ENCODE measurements at regions not wholly inside any gene's neighbourhood (a gene's known extent, or its start where the extent isn't known, plus 50 kb on each side); places are given as distances from the start of the nearest gene placed in this dataset.

GRCh38 chr16:86150641-86151238 lies 251.8 kb downstream of the IRF8 start:
- DNase-seq, result no peak
- no peak for TF ChIP-seq CTCF (IDR thresholded peaks at IDR 0.05)
- H3K36me3 ChIP-seq, result no peaks in the 10 kb centered on the region
- no peak for ATAC-seq
- H3K4me3 ChIP-seq, result no peak overlapping the region
- WGBS, 2 donors, result 39 to 45% methylated on average over 18 of the region's 18 CpGs
- peaks cover 0 to 7% (median 0%) of the 10 kb centered on the region in 11 donors for H3K9me3 ChIP-seq
- no peaks in the 10 kb centered on the region for H3K4me1 ChIP-seq
- H3K27me3 ChIP-seq, result peaks cover 0 to 57% (median 45%) of the 10 kb centered on the region in 7 donors
- intact Hi-C loops (cut with DNase I), result no loop called here
- H3K27ac ChIP-seq, result no peak overlapping the region

GRCh38 chr16:86151239-86151851 lies 252.4 kb downstream of the IRF8 start:
- Histone ChIP-seq H3K4me3 (no peak overlapping the region), H3K27ac (no peak overlapping the region), H3K36me3 (no peaks in the 10 kb centered on the region), H3K27me3 (peaks cover 0 to 63% (median 51%) of the 10 kb centered on the region in 7 donors), H3K9me3 (peaks cover 0 to 7% (median 0%) of the 10 kb centered on the region in 11 donors), H3K4me1 (no peaks in the 10 kb centered on the region)
- intact Hi-C loops (cut with DNase I), result no loop called here
- no peak for TF ChIP-seq CTCF (IDR thresholded peaks at IDR 0.05)
- DNase-seq, result no peak
- ATAC-seq, result no peak
- WGBS, 2 donors, result 79 to 80% methylated on average over 22 of the region's 22 CpGs

- no peaks in the 10 kb centered on the region for H3K36me3 ChIP-seq
- 61 to 64% methylated on average over 3 of the region's 3 CpGs for WGBS, 2 donors
Measured at GRCh38 chr16:86156155-86156554, 257.2 kb downstream of the IRF8 start.

More at GRCh38 chr16:86156155-86156554, 257.2 kb downstream of the IRF8 start:
- intact Hi-C loops (cut with DNase I), result no loop called here
- DNase-seq (no peak), ATAC-seq (no peak)
- H3K9me3 ChIP-seq, result peaks cover 0 to 3% (median 0%) of the 10 kb centered on the region in 11 donors
- no peak overlapping the region for H3K4me3 ChIP-seq
- H3K27ac ChIP-seq, result no peak overlapping the region
- peaks cover 0 to 55% (median 40%) of the 10 kb centered on the region in 7 donors for H3K27me3 ChIP-seq
- no peak for TF ChIP-seq CTCF (IDR thresholded peaks at IDR 0.05)
- H3K4me1 ChIP-seq, result no peaks in the 10 kb centered on the region

Measured in heart right ventricle (tissue), 16 donors.